GM19240 (cell line): ENCODE measurements at regions not wholly inside any gene's neighbourhood (a gene's known extent, or its start where the extent isn't known, plus 50 kb on each side); places are given as distances from the start of the nearest gene placed in this dataset.
"Not testable (repeated sequence)": the region's sequence is repeated elsewhere in the genome, so short reads cannot be mapped to it uniquely, and the experiment has no call there.

Experiments
- DNase-seq: peaks from one replicate; pipeline ENCODE4 v3.0.0; 2011; ENCODE audit warnings: low spot score; ENCODE audit not compliant: insufficient read length

DNA sequence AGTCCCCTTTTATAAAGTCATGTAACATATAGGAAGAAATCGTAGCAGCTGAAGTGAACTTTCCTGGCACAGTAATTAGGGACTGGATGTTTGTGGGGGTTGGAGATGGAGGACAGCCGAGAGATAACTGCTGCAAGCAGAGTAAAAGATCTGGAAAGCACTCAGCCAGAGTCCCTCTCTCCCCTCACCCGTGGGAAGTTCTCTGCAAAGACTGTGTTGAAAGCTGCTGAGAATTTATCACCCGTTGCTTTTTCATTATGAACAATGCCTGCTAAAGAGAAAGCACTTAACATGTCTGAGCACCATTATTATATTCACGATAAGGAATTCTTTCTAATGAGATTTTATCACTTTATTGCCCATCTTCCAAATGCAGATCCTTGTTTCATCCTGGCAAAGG lies 248.8 kb downstream of the SHOX2 start:
- DNase-seq = no peak

DNA sequence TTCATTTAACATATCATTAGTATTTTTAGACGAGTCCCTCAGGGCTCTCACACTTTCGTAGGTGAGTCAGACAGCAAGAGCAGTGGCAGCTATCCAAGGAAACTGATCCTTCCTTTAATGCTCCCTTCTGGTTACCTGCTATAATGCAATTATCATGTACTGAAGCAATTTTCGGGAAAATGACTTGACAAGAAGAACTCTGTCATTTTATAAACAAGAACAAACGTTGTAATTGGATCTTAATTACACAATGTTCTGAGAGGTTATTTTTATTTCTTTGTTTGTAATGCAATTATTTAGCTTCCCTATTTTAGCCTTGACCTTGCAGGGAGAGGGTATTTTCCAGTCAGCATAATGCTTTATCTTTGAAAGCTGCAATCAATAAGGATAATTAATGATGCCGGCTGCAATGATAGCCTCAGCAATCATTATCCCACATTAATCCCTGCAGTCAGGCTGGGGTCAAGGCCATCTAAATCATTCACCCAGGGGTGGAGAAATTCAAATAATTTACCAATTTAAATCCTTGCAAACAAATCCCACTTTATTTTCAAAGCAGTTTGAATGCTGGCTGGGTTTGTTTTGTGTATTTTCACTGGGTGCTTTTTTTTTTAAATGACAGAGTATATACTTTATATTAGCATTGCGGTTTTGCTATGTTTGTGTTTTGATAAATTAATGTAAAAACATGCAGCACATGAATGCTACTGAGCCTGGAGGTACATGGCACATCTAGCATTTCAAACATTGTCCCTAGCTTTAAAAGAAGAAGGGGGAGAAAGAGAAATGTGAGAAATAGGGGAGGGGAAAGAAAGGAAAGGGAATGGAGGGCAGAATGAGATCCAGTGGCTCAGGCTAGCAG lies 249.9 kb downstream of the SHOX2 start:
- no peak for DNase-seq

DNA sequence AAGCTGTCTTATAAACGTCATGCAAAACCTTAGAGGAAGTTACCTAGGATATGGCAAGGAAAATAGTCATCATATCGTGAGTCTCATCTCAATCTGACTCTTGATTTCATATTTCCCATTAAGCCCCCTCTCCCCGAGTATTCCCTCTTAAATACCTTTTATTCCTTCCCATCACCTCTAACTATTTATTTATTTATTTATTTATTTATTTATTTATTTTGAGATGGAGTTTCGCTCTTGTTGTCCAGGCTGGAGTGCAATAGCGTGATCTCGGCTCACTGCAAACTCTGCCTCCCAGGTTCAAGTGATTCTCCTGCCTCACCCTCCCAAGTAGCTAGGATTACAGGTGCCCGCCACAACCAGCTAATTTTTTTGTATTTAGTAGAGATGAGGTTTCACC lies 260.4 kb downstream of the SHOX2 start:
- DNase-seq = not testable (repeated sequence)

DNA sequence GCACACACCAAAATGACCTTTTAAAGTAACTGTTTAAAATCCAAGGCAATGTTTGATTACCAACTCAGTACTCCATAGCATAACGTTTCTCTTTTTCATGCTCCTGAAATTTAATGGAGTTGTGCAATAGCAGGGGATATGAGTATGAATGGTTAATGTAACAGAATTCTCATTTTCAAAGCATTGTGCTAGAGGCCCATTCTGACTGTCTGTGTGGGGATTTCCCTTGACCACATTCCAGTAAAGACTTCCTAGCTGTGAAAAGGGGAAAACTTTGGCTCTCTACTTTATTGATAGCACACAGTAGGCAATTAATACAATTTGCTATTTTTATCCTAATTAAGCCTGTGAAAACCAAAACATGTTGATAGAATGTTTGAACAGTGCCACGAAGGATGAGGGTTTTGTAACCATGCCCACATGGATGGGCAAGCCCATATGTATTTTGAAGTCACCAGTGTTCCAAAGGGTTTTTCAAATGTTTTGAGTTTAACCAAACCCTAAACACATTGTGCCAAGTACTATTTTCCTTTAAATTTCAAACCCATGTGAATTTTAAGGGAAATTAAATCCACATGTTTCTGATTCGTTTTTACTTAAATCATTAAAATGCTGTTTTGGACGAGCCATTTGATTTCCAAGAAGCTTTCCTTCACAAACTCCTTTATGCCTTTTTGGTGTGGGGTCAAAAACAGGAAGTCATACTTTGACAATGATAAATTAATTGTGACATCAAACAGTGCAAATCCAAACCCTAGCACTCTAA lies 261.2 kb downstream of the SHOX2 start:
- DNase-seq = no peak

DNA sequence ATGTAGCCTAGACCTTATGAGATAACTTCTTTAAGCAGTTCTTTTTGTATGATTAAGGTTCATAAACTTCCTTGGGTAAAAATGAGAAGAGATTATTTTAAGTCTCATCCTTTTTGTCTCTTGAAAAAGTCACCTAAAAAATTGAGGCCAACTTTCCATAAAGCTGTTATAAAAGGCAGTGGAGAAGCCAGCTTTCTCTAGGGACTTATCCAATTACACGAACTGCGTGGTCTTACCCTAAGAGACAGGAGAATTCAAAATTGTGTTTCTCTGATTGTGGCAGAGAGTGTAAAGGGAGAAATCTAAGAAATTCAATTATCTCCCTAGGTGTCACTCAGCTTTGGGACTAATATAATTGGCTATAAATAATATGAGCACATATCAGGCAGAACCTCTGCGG lies 262.0 kb downstream of the SHOX2 start:
- no peak for DNase-seq

DNA sequence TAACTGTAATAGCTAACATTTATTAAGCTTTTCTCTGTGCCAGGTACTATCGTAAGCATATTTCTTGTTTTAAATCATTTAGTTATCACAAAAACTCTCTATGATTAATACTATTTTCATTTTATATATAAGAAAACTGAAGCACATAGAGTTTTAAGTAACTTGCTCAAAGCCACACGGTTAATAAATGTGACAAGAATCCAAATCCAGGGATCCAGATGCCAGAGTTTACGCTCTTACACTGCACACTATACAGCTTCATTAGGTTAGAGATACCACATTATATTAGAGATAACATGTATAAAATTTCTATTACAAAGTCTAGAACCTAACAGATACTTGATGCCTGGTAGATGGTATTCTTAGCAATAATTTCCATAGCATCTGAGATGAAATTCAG lies 265.2 kb downstream of the SHOX2 start:
- DNase-seq = no peak

DNA sequence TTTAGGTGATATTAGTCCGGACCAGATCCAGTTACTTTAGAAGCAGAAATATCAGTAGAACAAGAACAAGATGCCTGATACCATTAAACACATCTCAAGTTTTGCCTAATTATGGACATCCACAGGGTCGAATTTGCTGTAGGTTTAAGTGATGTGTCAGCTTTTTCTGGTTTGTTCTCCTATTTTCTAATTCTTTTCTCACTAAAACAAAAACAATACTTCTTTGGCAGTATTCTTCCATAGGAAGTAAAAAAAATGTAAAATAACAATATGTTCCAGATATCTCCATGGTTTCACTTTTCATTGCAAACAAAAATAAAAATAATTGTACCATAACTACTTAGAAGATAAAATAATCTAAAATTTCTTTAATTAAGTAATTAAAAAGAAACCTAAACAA lies 265.7 kb downstream of the SHOX2 start:
- no peak for DNase-seq

DNA sequence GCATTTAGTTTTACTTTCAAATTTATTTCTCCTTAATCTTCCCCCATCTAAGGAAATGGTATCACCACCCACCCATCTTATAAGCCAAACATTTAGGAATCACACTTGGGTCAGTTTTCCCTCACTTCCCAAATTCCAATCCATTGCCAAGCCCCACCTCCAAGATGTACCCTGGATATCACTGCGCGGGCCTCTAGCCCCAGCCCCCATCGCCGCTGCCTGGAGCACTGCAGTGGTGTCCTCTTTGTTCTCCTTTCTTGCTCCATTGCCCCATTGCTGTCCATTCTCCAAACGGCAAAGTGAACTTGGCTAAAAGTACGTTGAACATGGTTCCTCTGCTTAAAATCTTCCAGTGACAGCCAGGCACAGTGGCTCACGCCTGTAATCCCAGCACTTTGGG lies 267.8 kb downstream of the SHOX2 start:
- no peak for DNase-seq

DNA sequence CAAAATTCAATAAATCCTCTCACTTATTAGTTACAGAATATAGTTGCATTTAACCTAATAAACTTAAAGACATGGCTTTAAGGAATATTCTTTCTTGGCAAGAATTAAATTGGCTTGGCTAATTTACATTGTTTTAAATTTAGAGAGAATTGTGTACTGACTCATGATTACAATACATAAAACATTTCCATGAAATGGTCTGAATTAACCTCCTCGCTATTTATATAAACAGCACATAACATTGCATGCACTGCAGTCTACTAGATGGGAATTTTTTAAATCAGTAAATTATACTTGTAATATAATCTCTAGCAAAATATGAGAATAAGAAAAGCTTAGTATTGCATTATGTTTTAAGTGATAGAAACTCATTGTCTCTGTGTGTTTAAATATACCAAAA lies 268.9 kb downstream of the SHOX2 start:
- no peak for DNase-seq

DNA sequence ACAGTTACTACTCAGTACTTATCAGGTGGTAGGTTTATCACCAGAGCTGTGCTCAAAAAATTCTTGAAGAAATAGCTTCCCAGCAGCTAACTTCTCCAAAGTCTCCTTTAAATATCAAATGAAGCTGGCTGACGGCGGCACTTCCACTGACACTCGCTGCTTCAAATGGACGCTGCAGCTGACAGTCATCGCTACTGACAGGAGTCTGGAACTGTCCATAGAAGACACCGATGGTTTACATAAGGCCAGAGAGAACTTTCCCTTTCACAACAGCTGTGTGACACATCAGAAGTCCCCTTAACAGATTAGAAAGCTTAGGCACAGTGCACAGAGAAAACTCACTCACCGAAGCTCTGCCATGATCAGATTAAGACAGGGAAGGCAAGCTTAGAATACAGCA lies 270.2 kb downstream of the SHOX2 start:
- DNase-seq = no peak

DNA sequence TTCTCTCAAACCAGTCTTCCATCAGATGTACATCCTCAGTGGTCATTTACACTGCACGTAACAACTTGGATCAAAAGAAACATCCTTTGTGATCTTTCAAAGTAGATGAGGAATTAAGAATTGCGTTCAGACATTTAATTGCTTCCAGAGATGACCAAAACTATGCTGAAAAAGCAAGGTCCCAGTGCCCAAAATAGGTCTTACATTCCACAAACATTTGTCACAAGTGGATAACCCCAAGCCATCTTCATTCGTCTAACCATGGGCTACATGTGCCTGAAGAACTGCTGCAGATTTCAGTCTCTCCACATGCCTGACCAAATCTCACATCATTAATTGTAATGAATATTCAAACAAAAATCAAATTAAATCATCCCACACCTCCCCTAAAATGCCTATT lies 273.6 kb downstream of the SHOX2 start:
- DNase-seq = no peak

DNA sequence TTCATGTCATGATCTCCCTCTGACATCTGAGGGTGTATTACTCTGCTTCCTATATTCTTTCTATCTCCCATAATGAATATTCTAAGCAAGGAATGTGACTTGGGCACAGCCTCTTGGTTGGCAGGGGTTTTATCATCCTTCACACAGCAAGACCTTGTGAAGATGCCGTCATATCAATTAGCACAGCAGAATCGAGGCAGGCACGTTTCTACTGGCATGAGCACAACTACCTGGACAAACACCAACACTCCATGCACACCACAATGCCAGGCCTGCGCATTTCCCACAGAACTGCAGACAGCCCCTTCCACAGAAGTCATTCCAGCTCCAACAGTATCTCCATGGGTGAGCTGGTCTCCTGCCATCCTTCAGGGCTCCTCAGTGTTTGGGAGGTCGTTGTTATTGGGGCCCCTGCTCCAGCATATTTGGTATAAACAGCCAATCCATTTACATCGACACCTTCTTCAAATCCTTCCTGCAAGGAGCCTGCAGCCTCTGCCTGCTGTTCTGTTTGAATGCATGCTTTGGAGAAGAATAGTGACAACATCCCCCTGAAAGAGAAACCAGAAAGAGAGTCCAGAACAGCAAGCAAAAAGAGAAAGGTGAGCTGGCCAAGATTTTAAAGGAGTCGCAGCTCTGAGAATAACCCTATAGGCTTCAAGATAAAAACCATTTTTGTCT lies 275.5 kb downstream of the SHOX2 start:
- DNase-seq = no peak

DNA sequence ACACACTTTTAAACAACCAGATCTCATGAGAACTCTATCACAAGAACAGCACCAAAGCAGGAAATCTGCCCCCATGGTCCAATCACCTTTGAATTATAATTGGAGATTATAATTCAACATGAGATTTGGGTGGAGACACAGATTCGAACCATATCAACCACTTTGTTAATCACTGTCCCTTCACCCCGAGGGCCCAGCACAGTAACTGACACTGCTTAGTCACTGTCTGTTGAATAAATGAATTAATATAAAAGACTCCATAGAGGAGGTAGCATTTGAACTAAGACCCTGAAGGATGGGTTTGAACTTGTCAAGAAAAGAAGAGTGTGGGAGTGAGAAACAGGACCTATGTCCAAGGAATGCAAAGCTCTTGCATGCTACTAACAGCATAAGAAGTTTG lies 276.4 kb downstream of the SHOX2 start:
- DNase-seq = no peak

DNA sequence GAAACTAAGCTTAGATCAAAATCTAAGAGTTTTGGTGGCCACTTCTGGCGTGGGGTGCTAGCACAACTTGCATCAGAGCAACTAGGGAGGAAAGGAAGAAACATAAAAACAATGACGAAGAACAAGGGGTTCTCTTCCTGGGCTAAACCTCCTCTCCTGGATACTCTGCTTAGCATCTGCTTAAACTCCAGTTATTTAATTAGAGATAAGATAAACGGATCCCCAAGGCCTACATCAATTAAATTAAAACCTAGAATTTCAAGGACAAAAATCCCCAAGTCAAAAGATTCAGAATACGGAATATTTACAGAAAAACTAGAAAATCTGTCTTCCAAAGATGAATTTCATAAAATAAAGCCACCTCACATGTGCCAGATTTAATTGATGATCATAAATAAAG lies 281.9 kb downstream of the SHOX2 start:
- DNase-seq = no peak

DNA sequence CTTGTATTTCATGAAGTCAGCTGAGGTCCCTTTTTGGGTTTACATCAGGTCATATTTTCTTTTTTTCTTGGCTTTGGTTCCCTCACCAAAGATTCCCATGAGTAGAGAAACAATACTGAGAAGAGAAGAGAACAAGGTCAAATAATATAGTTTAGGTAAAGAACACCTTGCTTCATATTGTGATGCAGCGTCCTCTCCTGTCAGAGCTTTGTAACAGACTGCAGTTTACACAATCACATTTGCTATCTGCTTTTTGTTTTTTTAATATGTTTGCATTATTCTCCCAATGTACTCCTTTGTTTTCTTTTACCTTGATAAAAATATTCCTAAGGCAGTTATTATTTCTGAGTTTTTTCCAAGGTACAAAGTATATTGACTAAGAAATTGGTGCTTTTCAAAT lies 283.2 kb downstream of the SHOX2 start:
- no peak for DNase-seq

DNA sequence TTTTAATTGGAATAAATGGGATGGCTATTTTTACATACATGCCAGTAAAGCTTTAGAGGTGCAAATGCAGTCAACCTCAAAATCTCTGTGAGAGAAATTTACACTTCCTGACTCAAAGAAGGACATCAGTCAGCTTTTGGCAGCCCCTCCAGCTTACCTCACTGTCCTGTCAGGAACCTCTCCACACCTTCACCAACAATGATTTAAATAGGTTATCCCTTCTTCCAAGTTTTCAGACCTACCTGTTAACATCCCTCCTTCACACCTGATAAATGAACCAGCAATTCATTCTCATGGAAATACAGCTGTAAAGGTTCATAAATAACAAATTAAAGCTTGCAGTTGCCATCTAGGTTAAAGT lies 286.1 kb downstream of the SHOX2 start:
- DNase-seq = no peak

DNA sequence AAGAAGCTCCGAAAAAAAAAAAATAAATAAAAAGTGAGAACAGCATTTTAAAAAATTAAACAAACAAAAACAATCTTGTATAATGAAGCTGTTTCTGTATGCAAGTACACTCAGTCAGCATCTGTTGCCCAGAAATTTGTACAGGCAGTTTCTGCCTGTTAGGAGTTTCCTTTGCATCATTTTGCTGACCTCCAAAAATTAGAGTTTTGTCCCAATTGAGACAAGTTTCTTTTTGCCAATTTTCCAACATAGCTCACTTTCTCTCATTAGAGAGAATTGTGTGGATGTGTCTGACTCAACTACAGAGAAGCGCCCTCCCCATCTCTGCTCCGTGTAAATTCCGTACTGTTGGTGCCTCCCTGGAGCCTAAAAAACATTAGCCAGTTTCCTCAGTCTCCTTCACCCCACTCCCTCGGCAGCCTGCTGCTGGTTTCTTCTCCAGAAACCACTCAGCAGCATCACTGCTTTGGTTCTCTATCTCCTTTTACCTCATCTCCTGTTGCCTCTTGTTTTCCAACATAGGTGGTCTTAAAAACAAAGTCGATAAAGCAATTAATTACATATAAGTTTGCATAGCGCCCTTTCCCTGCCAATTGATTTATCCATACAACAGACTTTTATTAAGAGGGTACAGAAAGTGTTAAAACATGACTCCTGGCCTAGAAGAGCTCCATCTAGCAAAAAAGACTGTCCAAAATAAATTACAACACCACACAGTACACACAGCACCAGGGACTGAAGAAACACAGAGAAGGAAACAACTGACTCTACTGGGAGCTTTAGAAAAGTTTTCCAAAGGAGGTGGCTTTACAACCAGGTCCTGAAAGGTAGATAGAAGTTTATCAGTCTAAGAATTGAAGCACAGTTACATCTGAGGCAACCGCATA lies 286.7 kb downstream of the SHOX2 start:
- DNase-seq = no peak

DNA sequence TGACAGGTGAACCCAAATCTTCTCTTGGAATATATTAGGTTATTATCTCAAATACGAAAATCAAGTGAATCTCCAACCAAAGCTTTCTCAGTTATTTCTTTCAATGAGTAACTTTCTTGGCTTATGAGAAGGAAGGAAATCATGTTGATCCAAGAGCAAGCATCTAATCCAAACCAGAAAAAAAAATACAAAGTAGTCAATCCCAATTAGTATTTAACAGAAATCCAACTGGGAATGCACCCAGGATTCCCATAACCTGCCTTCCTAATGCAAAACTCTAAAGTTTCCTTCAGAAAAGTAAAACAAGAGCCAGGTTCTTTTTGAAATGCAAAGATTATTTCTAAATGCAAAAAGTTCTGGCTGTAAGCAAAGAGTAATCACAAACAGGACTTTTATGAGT lies 289.3 kb downstream of the SHOX2 start:
- DNase-seq = no peak

DNA sequence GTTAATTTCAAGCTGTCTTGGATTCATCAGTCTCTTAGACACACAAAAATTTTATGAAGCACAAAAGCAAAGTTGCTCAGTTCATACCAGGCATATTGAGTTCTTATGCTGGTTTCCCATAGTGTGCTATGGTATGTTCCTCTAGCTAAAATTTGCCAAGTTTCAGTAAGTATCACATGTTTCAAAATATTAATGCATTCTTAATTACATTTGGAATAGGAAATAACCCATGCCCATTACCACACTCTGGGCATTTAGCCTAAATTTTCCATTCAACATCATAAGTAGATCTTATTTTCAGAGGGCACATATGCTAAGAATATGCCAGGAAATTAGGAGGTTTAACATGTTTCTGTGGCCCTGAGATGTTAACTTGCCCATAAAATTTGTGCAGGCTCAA lies 289.9 kb downstream of the SHOX2 start:
- DNase-seq = no peak

DNA sequence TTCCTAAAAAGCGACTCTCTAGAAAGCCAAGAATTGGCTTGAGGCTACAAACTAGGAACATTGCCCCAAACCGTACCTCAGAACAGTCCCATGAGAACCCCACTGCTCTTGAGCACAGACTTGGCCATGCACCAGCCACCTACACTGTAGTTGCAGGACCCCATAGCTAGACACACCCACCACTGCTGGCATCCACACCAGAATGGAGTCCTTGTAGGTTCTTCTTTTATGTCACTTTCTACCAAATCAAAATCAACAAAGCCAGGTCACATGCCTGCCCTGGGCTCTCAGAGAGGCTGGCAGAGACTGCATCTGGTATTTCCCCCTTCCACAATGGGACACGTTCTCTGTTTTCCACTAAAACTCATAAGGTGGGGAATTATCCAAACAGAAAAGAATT lies 290.5 kb downstream of the SHOX2 start:
- DNase-seq = no peak

DNA sequence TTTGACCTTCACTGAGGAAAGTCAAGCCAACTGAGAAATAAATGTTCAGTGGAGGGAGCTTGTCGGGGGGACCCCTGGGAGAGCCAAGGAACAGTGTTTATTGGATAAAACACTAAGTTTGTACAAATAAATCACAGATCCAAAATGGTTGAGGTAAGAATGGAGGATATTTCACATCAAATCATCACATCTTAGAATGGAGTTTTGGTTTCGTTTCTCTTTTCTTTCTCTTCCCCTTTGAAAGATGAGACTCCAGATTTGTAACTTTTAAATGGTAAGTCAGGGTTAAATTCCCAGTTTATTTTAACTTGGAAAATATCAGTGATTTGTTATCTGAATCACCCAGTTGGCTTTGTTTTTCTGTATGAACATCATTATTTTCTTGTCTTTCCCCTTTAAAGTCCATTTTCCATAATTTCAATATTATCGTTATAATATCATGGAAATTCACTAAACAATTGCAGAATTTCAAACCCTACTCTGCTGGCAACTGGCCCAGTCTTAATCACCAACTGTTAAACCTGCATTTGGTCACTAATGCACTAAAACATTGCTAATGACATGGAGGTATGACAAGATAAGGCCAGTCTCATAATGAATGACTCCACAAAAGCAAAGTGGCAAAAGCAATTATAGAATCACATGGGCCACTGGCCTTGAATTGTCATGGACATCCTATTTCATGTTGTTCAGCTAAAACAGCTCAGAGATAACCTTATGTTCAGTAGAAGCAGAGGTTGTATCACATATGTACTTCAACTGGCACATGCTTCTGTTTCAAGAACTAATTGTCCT lies 295.1 kb downstream of the SHOX2 start:
- DNase-seq = no peak
